ENCODE measurements at regions not wholly inside any gene's neighbourhood (a gene's known extent, or its start where the extent isn't known, plus 50 kb on each side); places are given as distances from the start of the nearest gene placed in this dataset.

GRCh38 chr1:218064426-218064825 is 220.7 kb upstream of the RRP15 start:
- no peaks in the 10 kb centered on the region for H3K4me1 Mint-ChIP-seq (ENCODE audit: low read depth)
- no peak overlapping the region for H3K4me3 Mint-ChIP-seq
- no peak overlapping the region for H3K27ac Mint-ChIP-seq
- H3K27me3 Mint-ChIP-seq (ENCODE audit: low read depth): no peaks in the 10 kb centered on the region
- H3K36me3 Mint-ChIP-seq (ENCODE audit: low read depth): no peaks in the 10 kb centered on the region
- H3K9me3 Mint-ChIP-seq: no peaks in the 10 kb centered on the region

GRCh38 chr1:218066332-218066731 is 218.8 kb upstream of the RRP15 start:
- H3K36me3 Mint-ChIP-seq (ENCODE audit: low read depth): no peaks in the 10 kb centered on the region
- no peaks in the 10 kb centered on the region for H3K9me3 Mint-ChIP-seq
- H3K27ac Mint-ChIP-seq: no peak overlapping the region
- no peak overlapping the region for H3K4me3 Mint-ChIP-seq
- no peaks in the 10 kb centered on the region for H3K4me1 Mint-ChIP-seq (ENCODE audit: low read depth)
- H3K27me3 Mint-ChIP-seq (ENCODE audit: low read depth): no peaks in the 10 kb centered on the region

- Mint-ChIP-seq H3K4me1 (ENCODE audit: low read depth) (no peaks in the 10 kb centered on the region), H3K27ac (no peak overlapping the region), H3K4me3 (no peak overlapping the region), H3K36me3 (ENCODE audit: low read depth) (no peaks in the 10 kb centered on the region), H3K9me3 (no peaks in the 10 kb centered on the region), H3K27me3 (ENCODE audit: low read depth) (no peaks in the 10 kb centered on the region)
Observed at GRCh38 chr1:218068241-218068640, 216.9 kb upstream of the RRP15 start.

- H3K27me3 Mint-ChIP-seq (ENCODE audit: low read depth): no peaks in the 10 kb centered on the region
- no peaks in the 10 kb centered on the region for H3K9me3 Mint-ChIP-seq
- no peaks in the 10 kb centered on the region for H3K36me3 Mint-ChIP-seq (ENCODE audit: low read depth)
- H3K4me1 Mint-ChIP-seq (ENCODE audit: low read depth): no peaks in the 10 kb centered on the region
- no peak overlapping the region for H3K27ac Mint-ChIP-seq
- H3K4me3 Mint-ChIP-seq: no peak overlapping the region
Observed at GRCh38 chr1:218069180-218069579, 215.9 kb upstream of the RRP15 start.

GRCh38 chr1:218073062-218073461 is 212.0 kb upstream of the RRP15 start:
- Mint-ChIP-seq H3K9me3 (peaks cover 4% of the 10 kb centered on the region), H3K27ac (no peak overlapping the region), H3K4me1 (ENCODE audit: low read depth) (no peaks in the 10 kb centered on the region), H3K27me3 (ENCODE audit: low read depth) (no peaks in the 10 kb centered on the region), H3K36me3 (ENCODE audit: low read depth) (no peaks in the 10 kb centered on the region), H3K4me3 (no peak overlapping the region)

GRCh38 chr1:218078916-218079315 is 206.2 kb upstream of the RRP15 start:
- Mint-ChIP-seq H3K4me1 (ENCODE audit: low read depth) (no peaks in the 10 kb centered on the region), H3K9me3 (peaks cover 4% of the 10 kb centered on the region), H3K27ac (no peak overlapping the region), H3K36me3 (ENCODE audit: low read depth) (no peaks in the 10 kb centered on the region), H3K4me3 (no peak overlapping the region), H3K27me3 (ENCODE audit: low read depth) (no peaks in the 10 kb centered on the region)

GRCh38 chr1:218079347-218079746 is 205.7 kb upstream of the RRP15 start:
- Mint-ChIP-seq H3K9me3 (peaks cover 4% of the 10 kb centered on the region), H3K27ac (no peak overlapping the region), H3K4me3 (no peak overlapping the region), H3K36me3 (ENCODE audit: low read depth) (no peaks in the 10 kb centered on the region), H3K4me1 (ENCODE audit: low read depth) (no peaks in the 10 kb centered on the region), H3K27me3 (ENCODE audit: low read depth) (no peaks in the 10 kb centered on the region)

- H3K27ac Mint-ChIP-seq: no peak overlapping the region
- H3K9me3 Mint-ChIP-seq: peaks cover 4% of the 10 kb centered on the region
- no peaks in the 10 kb centered on the region for H3K4me1 Mint-ChIP-seq (ENCODE audit: low read depth)
- H3K27me3 Mint-ChIP-seq (ENCODE audit: low read depth): no peaks in the 10 kb centered on the region
- no peak overlapping the region for H3K4me3 Mint-ChIP-seq
- no peaks in the 10 kb centered on the region for H3K36me3 Mint-ChIP-seq (ENCODE audit: low read depth)
Observed at GRCh38 chr1:218079820-218080219, 205.3 kb upstream of the RRP15 start.

- no peaks in the 10 kb centered on the region for H3K27me3 Mint-ChIP-seq (ENCODE audit: low read depth)
- H3K4me3 Mint-ChIP-seq: no peak overlapping the region
- peaks cover 1% of the 10 kb centered on the region for H3K9me3 Mint-ChIP-seq
- H3K4me1 Mint-ChIP-seq (ENCODE audit: low read depth): no peaks in the 10 kb centered on the region
- H3K36me3 Mint-ChIP-seq (ENCODE audit: low read depth): no peaks in the 10 kb centered on the region
- no peak overlapping the region for H3K27ac Mint-ChIP-seq
Observed at GRCh38 chr1:218080863-218081262, 204.2 kb upstream of the RRP15 start.

- no peaks in the 10 kb centered on the region for H3K9me3 Mint-ChIP-seq
- no peaks in the 10 kb centered on the region for H3K4me1 Mint-ChIP-seq (ENCODE audit: low read depth)
- no peaks in the 10 kb centered on the region for H3K36me3 Mint-ChIP-seq (ENCODE audit: low read depth)
- no peaks in the 10 kb centered on the region for H3K27me3 Mint-ChIP-seq (ENCODE audit: low read depth)
- no peak overlapping the region for H3K4me3 Mint-ChIP-seq
- H3K27ac Mint-ChIP-seq: no peak overlapping the region
Observed at GRCh38 chr1:218081358-218081757, 203.7 kb upstream of the RRP15 start.

- Mint-ChIP-seq H3K27me3 (ENCODE audit: low read depth) (no peaks in the 10 kb centered on the region), H3K36me3 (ENCODE audit: low read depth) (no peaks in the 10 kb centered on the region), H3K27ac (no peak overlapping the region), H3K4me1 (ENCODE audit: low read depth) (no peaks in the 10 kb centered on the region), H3K4me3 (no peak overlapping the region), H3K9me3 (no peaks in the 10 kb centered on the region)
Observed at GRCh38 chr1:218090459-218090858, 194.6 kb upstream of the RRP15 start.

- Mint-ChIP-seq H3K36me3 (ENCODE audit: low read depth) (no peaks in the 10 kb centered on the region), H3K27ac (no peak overlapping the region), H3K4me1 (ENCODE audit: low read depth) (no peaks in the 10 kb centered on the region), H3K27me3 (ENCODE audit: low read depth) (no peaks in the 10 kb centered on the region), H3K4me3 (no peak overlapping the region), H3K9me3 (peaks cover 8% of the 10 kb centered on the region)
Observed at GRCh38 chr1:218101409-218101808, 183.7 kb upstream of the RRP15 start.

- Mint-ChIP-seq H3K36me3 (ENCODE audit: low read depth) (no peaks in the 10 kb centered on the region), H3K27ac (no peak overlapping the region), H3K4me3 (no peak overlapping the region), H3K9me3 (peaks cover 5% of the 10 kb centered on the region), H3K27me3 (ENCODE audit: low read depth) (no peaks in the 10 kb centered on the region), H3K4me1 (ENCODE audit: low read depth) (no peaks in the 10 kb centered on the region)
Observed at GRCh38 chr1:218108034-218108433, 177.1 kb upstream of the RRP15 start.

- H3K27me3 Mint-ChIP-seq (ENCODE audit: low read depth): no peaks in the 10 kb centered on the region
- H3K4me1 Mint-ChIP-seq (ENCODE audit: low read depth): no peaks in the 10 kb centered on the region
- no peaks in the 10 kb centered on the region for H3K9me3 Mint-ChIP-seq
- H3K4me3 Mint-ChIP-seq: no peak overlapping the region
- no peaks in the 10 kb centered on the region for H3K36me3 Mint-ChIP-seq (ENCODE audit: low read depth)
- H3K27ac Mint-ChIP-seq: no peak overlapping the region
Observed at GRCh38 chr1:218112862-218113261, 172.2 kb upstream of the RRP15 start.

- no peaks in the 10 kb centered on the region for H3K36me3 Mint-ChIP-seq (ENCODE audit: low read depth)
- no peak overlapping the region for H3K4me3 Mint-ChIP-seq
- no peaks in the 10 kb centered on the region for H3K27me3 Mint-ChIP-seq (ENCODE audit: low read depth)
- H3K4me1 Mint-ChIP-seq (ENCODE audit: low read depth): no peaks in the 10 kb centered on the region
- no peak overlapping the region for H3K27ac Mint-ChIP-seq
- no peaks in the 10 kb centered on the region for H3K9me3 Mint-ChIP-seq
Observed at GRCh38 chr1:218123968-218124367, 161.1 kb upstream of the RRP15 start.

- no peaks in the 10 kb centered on the region for H3K4me1 Mint-ChIP-seq (ENCODE audit: low read depth)
- H3K4me3 Mint-ChIP-seq: no peak overlapping the region
- peaks cover 4% of the 10 kb centered on the region for H3K9me3 Mint-ChIP-seq
- no peaks in the 10 kb centered on the region for H3K36me3 Mint-ChIP-seq (ENCODE audit: low read depth)
- no peaks in the 10 kb centered on the region for H3K27me3 Mint-ChIP-seq (ENCODE audit: low read depth)
- H3K27ac Mint-ChIP-seq: no peak overlapping the region
Observed at GRCh38 chr1:218135371-218135770, 149.7 kb upstream of the RRP15 start.
